Fibroblast of the conjunctiva (primary cell): ENCODE measurements at regions not wholly inside any gene's neighbourhood (a gene's known extent, or its start where the extent isn't known, plus 50 kb on each side); places are given as distances from the start of the nearest gene placed in this dataset.

Experiments used
- DNase-seq: peaks from one replicate; pipeline ENCODE4 v3.0.0-alpha.2; 2010; ENCODE audit warnings: low read depth

GRCh38 chr7:18201350-18201749 is 173.7 kb upstream of the PRPS1L1 start:
- DNase-seq = no peak

DNA sequence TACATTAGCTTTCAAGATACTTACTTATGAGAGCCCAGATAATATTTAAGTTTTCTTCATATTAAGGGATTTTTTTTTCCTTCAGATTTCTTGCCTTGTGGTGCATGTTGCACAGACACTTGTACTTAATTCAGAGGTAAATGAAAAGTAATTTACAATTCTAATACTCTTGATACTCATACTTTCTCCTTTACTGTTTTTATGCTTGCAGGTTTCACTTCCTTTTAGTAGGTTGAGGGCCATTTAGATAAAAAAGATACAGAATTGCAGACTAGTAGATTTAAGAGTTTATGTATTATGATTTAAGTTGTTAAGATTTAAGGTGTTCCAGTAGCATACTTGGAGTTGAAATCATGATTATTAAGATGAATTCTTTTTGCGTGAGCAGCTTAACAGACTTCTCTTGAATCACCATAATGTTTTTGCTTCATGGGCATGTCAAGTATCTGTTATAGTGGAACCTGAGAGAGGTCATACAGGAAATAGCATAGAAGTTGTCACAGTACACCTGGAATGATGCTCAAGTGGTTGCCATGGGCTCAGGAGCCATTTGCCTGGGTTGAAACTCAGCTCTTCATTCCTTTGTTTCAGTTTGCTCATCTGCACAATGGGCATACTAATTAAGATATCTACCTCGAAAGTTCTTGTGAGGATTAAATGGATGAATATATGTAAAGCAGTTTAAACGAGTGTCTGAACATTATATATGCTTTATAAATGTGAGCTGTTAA is 174.8 kb upstream of the PRPS1L1 start:
- DNase-seq = no peak

GRCh38 chr7:18206331-18206730 is 178.7 kb upstream of the PRPS1L1 start:
- no peak for DNase-seq

DNA sequence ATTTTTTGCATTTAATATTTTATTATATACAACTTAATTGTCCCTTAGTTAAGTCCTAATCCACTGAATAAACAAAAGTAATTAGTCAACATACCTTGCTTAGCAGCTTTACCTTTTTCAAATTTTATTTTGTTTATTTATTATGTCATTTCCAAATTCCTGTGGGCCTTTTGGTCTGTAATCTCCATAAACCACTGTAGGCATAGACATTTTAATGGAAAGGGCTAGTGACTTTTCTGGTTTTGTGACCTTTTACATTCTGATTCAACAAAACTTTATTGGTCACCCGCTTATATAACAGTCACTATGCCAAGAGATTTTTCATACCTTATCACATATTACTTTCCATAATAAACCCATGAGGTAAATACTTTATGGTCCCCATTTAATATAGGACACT is 181.3 kb upstream of the PRPS1L1 start:
- DNase-seq = no peak

- DNase-seq = no peak
Measured at GRCh38 chr7:18210377-18210776, 182.7 kb upstream of the PRPS1L1 start.

- DNase-seq = no peak
Measured at GRCh38 chr7:18210788-18211187, 183.1 kb upstream of the PRPS1L1 start.

DNA sequence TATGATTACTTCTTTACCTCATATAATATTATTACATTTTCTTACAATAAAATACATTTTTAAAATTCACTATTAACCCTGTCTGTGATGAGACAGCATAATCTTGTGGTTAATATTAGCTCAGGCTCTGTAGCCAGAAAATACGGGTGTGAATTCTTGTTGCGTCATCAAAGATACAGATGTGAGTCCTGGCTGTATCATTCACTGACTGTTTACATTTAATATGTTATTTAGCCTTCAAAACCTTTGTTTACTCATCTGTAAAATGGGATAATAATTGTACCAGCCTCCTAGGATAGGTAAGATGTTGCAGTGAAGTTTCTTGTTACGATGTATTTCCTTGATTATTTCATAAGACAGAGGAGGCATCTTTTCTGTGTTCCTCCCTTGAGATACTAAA is 184.7 kb upstream of the PRPS1L1 start:
- no peak for DNase-seq

GRCh38 chr7:18212758-18213157 is 185.1 kb upstream of the PRPS1L1 start:
- DNase-seq = peak; percentile 31

GRCh38 chr7:18213652-18214051 is 186.0 kb upstream of the PRPS1L1 start:
- DNase-seq = no peak

- no peak for DNase-seq
Measured at GRCh38 chr7:18216270-18216669, 188.6 kb upstream of the PRPS1L1 start.

DNA sequence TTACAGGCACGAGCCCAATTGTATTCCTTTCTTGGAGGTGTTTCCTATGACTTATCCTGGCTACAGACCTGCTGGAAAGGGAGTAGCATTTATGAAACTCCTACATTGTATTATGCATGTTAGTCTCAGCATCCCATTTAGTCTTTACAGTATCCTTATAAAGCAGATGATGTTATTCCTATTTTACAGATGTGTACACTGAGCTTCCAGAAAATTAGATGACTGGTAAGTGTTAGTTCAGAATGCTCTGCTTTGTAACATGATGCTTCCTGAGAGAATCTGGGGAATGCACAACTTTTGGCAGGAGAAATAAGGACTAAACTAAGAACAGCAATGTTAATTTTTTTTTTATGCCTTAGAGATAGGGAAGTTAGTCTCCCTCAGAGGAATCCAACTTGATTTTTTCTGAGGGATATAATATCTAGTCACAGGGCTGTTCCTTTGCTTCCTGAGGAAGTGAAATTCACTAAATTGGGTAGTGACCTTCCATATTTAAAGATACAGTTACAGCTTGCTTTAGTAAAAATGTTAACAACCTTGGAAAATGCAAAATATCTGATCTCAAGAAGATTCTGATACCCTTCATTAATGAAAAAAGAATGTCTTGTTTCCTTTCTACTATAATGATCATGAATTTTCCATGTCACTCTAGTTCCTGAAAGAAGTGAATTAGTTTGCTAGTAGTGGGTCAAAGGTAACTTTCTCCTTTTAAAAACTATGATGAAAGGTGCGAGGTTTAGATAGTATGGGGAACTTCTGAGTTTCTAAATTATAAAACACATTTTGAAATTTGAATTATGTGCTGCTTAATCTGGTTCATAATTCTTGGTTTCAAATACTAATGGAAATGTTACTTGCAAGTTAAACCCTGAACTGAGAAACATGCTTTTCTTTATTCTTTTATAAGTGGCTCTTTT is 194.0 kb upstream of the PRPS1L1 start:
- peak; percentile 2 for DNase-seq

DNA sequence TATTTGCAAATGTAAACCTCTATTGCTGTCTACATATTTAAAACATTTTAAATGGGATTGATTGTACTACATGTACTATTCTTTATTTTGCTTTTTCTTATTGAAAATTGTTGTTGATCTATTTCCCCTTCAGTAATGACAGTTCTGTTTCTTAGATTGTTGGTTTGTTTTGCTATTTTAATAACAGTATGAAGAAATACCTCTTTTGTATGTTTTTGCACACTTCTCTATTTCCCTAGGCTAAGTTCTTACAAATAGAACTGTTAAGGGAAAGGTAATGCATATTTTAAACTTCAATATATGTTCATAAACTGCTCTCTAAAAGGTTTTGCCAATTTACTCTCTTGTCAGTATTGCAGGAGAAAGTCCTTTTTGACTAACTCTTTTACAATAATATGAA is 195.0 kb upstream of the PRPS1L1 start:
- no peak for DNase-seq

- DNase-seq = no peak
Measured at GRCh38 chr7:18224138-18224537, 196.5 kb upstream of the PRPS1L1 start.

- no peak for DNase-seq
Measured at GRCh38 chr7:18225067-18225466, 197.4 kb upstream of the PRPS1L1 start.

DNA sequence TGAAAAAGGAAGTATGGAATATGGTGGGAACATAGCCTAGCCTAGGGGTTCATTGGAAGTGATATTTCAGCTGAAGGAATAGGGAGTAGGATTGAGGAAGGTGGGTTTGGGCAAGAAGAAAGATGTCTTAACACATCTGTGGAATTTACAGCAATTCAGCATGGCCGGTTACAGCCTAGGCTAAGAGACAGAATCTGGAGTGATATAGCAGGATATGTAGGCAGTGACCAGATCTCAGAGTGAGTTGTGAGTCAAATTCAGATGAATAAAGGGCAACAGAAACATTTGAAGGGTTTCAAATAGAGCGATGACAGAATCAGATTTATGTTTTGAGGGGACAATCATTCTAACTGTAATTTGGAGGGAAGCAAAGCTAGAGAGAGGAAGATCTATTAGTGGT is 199.0 kb upstream of the PRPS1L1 start:
- DNase-seq = no peak

GRCh38 chr7:18228686-18229085 is 201.0 kb upstream of the PRPS1L1 start:
- no peak for DNase-seq

DNA sequence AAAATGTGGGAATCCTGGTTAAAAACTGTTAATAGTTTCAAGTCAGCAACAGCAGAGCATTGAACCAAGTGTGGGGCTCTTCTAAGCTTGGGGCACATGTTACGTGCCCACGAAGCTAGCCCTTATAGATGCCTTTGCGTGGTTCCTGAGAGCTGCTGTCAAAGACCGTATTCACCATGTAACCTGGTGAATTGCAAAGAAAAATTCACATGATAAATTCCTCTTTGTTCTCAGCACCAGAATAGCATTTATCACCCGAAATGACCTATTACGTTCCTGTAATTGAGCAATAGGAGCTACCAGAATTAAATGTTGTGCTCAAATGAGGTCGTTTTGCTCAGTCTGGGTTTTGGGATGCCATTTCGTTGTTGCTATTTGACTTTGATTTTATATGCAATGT is 202.6 kb upstream of the PRPS1L1 start:
- no peak for DNase-seq

DNA sequence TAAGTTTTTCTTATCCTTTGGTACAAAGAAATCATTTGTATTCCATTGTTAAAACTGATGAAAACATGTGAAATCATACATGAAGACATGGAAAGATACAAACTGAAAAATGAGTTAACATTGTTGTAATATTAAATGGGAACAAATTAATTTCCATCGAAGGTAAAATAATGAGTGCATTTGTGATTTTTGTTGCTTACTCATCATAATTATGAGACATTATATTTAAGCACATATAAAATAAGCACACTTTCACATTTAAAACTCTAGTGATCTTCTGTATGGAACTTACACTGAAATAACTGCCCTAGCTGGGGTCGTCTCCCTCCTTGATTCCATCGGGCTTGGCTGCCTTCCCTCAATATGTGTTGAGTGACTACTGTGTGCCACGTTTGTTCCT is 204.2 kb upstream of the PRPS1L1 start:
- no peak for DNase-seq

GRCh38 chr7:18234519-18234918 is 206.9 kb upstream of the PRPS1L1 start:
- DNase-seq = no peak

DNA sequence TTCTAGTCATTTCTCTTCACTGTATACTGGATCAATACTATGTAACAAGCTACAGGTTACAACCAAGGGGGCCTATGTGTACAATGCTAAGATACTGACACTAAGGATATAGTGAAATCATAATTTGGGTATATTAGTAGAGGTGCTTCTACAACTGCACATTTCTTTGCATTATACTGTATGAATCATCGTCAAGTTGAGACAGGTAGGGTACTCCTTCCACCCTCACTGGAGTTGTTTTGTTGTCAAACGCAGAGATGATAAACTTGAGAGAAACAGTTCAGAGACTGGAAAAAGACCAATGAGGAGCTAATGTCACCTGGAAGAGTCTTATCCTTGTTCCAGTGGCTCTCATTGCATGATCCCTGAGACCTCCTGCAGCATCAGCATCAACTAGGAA is 208.2 kb upstream of the PRPS1L1 start:
- DNase-seq = no peak

- no peak for DNase-seq
Measured at GRCh38 chr7:18239212-18239611, 211.6 kb upstream of the PRPS1L1 start.

GRCh38 chr7:18241543-18242231 is 214.0 kb upstream of the PRPS1L1 start:
- DNase-seq = no peak

GRCh38 chr7:18243731-18244130 is 216.1 kb upstream of the PRPS1L1 start:
- DNase-seq = no peak
